DND-41 (cell line): ENCODE measurements at regions not wholly inside any gene's neighbourhood (a gene's known extent, or its start where the extent isn't known, plus 50 kb on each side); places are given as distances from the start of the nearest gene placed in this dataset.

ENCODE experiments used
- ATAC-seq: fragments of 200-7000 bp; cut with Tn5 transposase; 3 replicates; pipeline ENCODE4 v1.9.1; 2021; ENCODE audit warnings: low read depth; ENCODE audit not compliant: insufficient read depth
- DNase-seq: peaks from one replicate; pipeline ENCODE4 v3.0.0-alpha.2; 2020
- H2AFZ ChIP-seq: 2 replicates; pipeline ENCODE4 v1.6.0; 2012; ENCODE audit warnings: low read depth, low read length
- H3K27ac ChIP-seq: 2 replicates; pipeline ENCODE4 v1.5.1; 2012; ENCODE audit warnings: low read length, inconsistent platforms
- H3K27me3 ChIP-seq: fragments of 200-600 bp; sonication (generic); 2 replicates; pipeline ENCODE4 v1.6.0; 2012; ENCODE audit warnings: low read length, mild to moderate bottlenecking, inconsistent platforms; ENCODE audit not compliant: insufficient read depth, poor library complexity
- H3K36me3 ChIP-seq: 2 replicates; pipeline ENCODE4 v1.5.1; 2012; ENCODE audit warnings: low read length, inconsistent platforms; ENCODE audit not compliant: insufficient read depth
- H3K4me1 ChIP-seq: 2 replicates; pipeline ENCODE4 v1.5.1; 2012; ENCODE audit warnings: mild to moderate bottlenecking, low read length; ENCODE audit not compliant: insufficient read depth
- H3K4me2 ChIP-seq: 2 replicates; pipeline ENCODE4 v1.6.0; 2012; ENCODE audit warnings: mild to moderate bottlenecking, moderate library complexity, low read length, inconsistent platforms; ENCODE audit not compliant: insufficient read depth
- H3K4me3 ChIP-seq, 2 experiments: fragments of 200-600 bp in 1 of 2; shearing (Covaris generic) in 1 of 2; 2 replicates each; pipeline ENCODE4 v1.5.1; 2012 to 2016; ENCODE audit warnings: inconsistent platforms in 2 of 2, low read length in 2 of 2, mild to moderate bottlenecking in 2 of 2, low read depth in 1 of 2, moderate library complexity in 1 of 2
- H3K79me2 ChIP-seq: 2 replicates; pipeline ENCODE4 v1.6.0; 2012; ENCODE audit warnings: low read length, inconsistent platforms; ENCODE audit not compliant: insufficient read depth
- H3K9ac ChIP-seq: 2 replicates; pipeline ENCODE4 v1.6.0; 2012; ENCODE audit warnings: low read depth, mild to moderate bottlenecking, inconsistent platforms, low read length, moderate library complexity
- H3K9me3 ChIP-seq: 2 replicates; pipeline ENCODE4 v1.5.1; 2012; ENCODE audit warnings: low read length, moderate library complexity, mild to moderate bottlenecking, inconsistent platforms; ENCODE audit not compliant: insufficient read depth, severe bottlenecking
- H4K20me1 ChIP-seq: 2 replicates; pipeline ENCODE4 v1.6.0; 2012; ENCODE audit warnings: low read length; ENCODE audit not compliant: insufficient read depth
- CTCF ChIP-seq: IDR thresholded peaks from 2 replicates; pipeline ENCODE4 v1.5.1; 2012; ENCODE audit warnings: borderline replicate concordance, low read length, moderate library complexity, mild to moderate bottlenecking; ENCODE audit not compliant: poor library complexity, severe bottlenecking; ENCODE audit errors: extremely low read depth
- EZH2 ChIP-seq: IDR thresholded peaks from 3 replicates; pipeline ENCODE4 v1.6.1; 2012; ENCODE audit warnings: borderline replicate concordance, low read depth, mild to moderate bottlenecking, moderate library complexity, low read length, inconsistent platforms; ENCODE audit not compliant: severe bottlenecking

DNA sequence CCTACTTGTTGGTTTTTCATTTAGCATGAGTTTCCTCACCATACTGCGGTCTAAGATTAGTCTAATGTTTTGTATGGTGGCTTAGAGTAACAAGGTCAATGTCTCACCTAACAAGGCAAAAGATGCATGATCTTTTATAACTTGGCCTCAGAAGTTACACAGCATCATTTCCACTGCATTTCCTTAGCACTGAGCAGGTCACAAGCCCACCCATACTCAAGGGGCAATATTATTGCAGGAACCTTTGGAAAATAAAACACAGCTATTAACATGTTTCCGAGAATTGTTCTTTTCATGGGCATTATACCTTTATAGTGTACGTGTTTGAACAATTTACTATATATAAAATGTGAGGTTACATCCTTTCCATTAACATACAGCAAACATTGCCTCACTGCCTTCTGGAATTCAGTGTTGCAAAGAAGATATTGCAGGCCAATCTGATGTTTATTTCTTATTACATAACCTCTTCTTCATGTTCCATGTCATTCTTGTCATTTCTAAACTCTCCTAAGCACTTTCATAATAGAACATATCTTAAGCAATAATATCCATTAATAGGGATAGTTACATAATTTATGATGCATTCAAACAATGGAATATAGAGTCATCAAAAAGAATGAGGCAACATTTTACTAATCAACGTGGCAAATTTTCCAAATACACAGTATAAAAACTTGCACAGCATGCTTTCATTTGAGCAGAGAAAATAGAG lies 153.8 kb downstream of the AREG start:
- DNase-seq, result no peak
- Histone ChIP-seq H3K9ac (no peak overlapping the region), H3K27me3 (no peaks in the 10 kb centered on the region), H3K9me3 (peaks cover 10% of the 10 kb centered on the region), H3K4me3 (no peak overlapping the region), H2AFZ (no peak overlapping the region), H4K20me1 (no peaks in the 10 kb centered on the region), H3K79me2 (no peaks in the 10 kb centered on the region), H3K4me2 (no peak overlapping the region), H3K4me1 (no peaks in the 10 kb centered on the region), H3K27ac (no peak overlapping the region), H3K36me3 (no peaks in the 10 kb centered on the region)
- TF ChIP-seq CTCF (no peak), EZH2 (no peak)
- no peak for ATAC-seq

DNA sequence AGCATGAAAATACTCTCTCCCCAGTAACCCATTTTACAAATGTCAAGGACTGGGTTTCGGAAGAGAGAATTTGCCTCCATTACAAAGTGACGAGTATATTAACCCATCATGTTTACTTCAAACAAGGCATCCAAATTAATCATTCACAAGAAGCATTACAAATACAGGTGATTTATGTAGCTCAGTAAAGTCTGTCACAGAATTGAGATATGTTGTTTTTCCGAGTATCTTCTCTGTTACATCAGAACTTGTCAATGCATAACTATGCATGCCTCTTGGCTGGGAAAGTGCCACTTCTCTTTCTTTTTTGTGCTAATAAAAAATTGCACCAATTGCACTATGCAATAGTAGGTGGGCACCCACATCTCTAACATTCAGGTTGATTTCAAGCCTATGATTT lies 158.2 kb downstream of the AREG start:
- no peaks in the 10 kb centered on the region for H4K20me1 ChIP-seq
- no peak overlapping the region for H3K4me3 ChIP-seq
- H3K9ac ChIP-seq, result no peak overlapping the region
- H3K27me3 ChIP-seq, result no peaks in the 10 kb centered on the region
- no peaks in the 10 kb centered on the region for H3K9me3 ChIP-seq
- no peaks in the 10 kb centered on the region for H3K4me1 ChIP-seq
- no peaks in the 10 kb centered on the region for H3K36me3 ChIP-seq
- no peak for DNase-seq
- TF ChIP-seq EZH2, result no peak
- TF ChIP-seq CTCF, result no peak
- H2AFZ ChIP-seq, result no peak overlapping the region
- H3K4me2 ChIP-seq, result no peak overlapping the region
- H3K27ac ChIP-seq, result no peak overlapping the region
- H3K79me2 ChIP-seq, result no peaks in the 10 kb centered on the region
- no peak for ATAC-seq

GRCh38 chr4:74608151-74608949 lies 163.4 kb downstream of the AREG start:
- Histone ChIP-seq H3K79me2 (no peaks in the 10 kb centered on the region), H2AFZ (no peak overlapping the region), H3K4me1 (no peaks in the 10 kb centered on the region), H3K27me3 (no peaks in the 10 kb centered on the region), H3K4me2 (no peak overlapping the region), H3K4me3 (no peak overlapping the region), H3K27ac (no peak overlapping the region), H3K9me3 (no peaks in the 10 kb centered on the region), H4K20me1 (no peaks in the 10 kb centered on the region), H3K9ac (no peak overlapping the region), H3K36me3 (no peaks in the 10 kb centered on the region)
- ATAC-seq (no peak), DNase-seq (no peak)
- TF ChIP-seq EZH2 (no peak), CTCF (no peak)
